IMR-90 (cell line): ENCODE measurements at regions not wholly inside any gene's neighbourhood (a gene's known extent, or its start where the extent isn't known, plus 50 kb on each side); places are given as distances from the start of the nearest gene placed in this dataset.

Experiments
- ATAC-seq: fragments of 200-7000 bp; cut with Tn5 transposase; 2 replicates; pipeline ENCODE4 v1.9.1; 2020; ENCODE audit warnings: low read depth, mild to moderate bottlenecking, moderate library complexity
- BruUV-seq: library from RNA; stranded (reverse); fragments of 400-500 nt; replicated peaks from 2 replicates; lab custom pipeline; 2021; lab: Mats Ljungman, UMichigan
- CTCF ChIA-PET: fragments of 300-600 bp; formaldehyde crosslinking; extraction: SDS; loops from one replicate; lab custom pipeline; 2021; ENCODE audit warnings: antibody characterized with exemption; lab: Yijun Ruan, JAX
- POLR2A ChIA-PET: fragments of 300-600 bp; sonication (Branson Sonifier 250); formaldehyde crosslinking; loops from one replicate; lab custom pipeline; 2022; ENCODE audit warnings: antibody characterized with exemption; ENCODE audit not compliant: unreplicated experiment; lab: Charles Lee
- DNase-seq: peaks from one replicate; pipeline ENCODE4 v3.0.0; 2013
- H2AFZ ChIP-seq: replicated peaks from 2 replicates; pipeline ENCODE3; 2013; ENCODE audit warnings: low read length, mild to moderate bottlenecking; ENCODE audit not compliant: poor library complexity
- H2AK5ac ChIP-seq: 2 replicates; pipeline ENCODE4 v1.6.1; 2013; ENCODE audit warnings: low read depth, low read length, inconsistent platforms
- H2AK9ac ChIP-seq: replicated peaks from 2 replicates; pipeline ENCODE3; 2013; ENCODE audit warnings: mild to moderate bottlenecking, low read depth, low read length, moderate library complexity; ENCODE audit not compliant: poor library complexity
- H2BK120ac ChIP-seq: 2 replicates; pipeline ENCODE4 v1.6.1; 2013; ENCODE audit warnings: low read depth, low read length, inconsistent platforms
- H2BK15ac ChIP-seq: 3 replicates; pipeline ENCODE4 v1.6.1; 2013; ENCODE audit warnings: low read depth, low read length, inconsistent platforms
- H2BK20ac ChIP-seq: 2 replicates; pipeline ENCODE4 v1.6.1; 2013; ENCODE audit warnings: low read depth, mild to moderate bottlenecking, inconsistent platforms, low read length, moderate library complexity
- H2BK5ac ChIP-seq: 2 replicates; pipeline ENCODE4 v1.6.1; 2013; ENCODE audit warnings: mild to moderate bottlenecking, low read depth, low read length, inconsistent platforms; ENCODE audit not compliant: poor library complexity, severe bottlenecking
- H3K14ac ChIP-seq: replicated peaks from 2 replicates; pipeline ENCODE4 v1.6.1; 2013; ENCODE audit warnings: low read depth, low read length, inconsistent platforms
- H3K18ac ChIP-seq: 2 replicates; pipeline ENCODE4 v1.6.1; 2013; ENCODE audit warnings: low read depth, low read length, control low read depth
- H3K23ac ChIP-seq: 2 replicates; pipeline ENCODE4 v1.6.1; 2013; ENCODE audit warnings: low read depth, low read length, inconsistent platforms
- H3K27ac ChIP-seq: 2 replicates; pipeline ENCODE4 v1.5.1; 2013; ENCODE audit warnings: mild to moderate bottlenecking, control low read depth, low read length; ENCODE audit not compliant: insufficient read depth
- H3K27me3 ChIP-seq: 2 replicates; pipeline ENCODE4 v1.6.1; 2013; ENCODE audit warnings: low read length; ENCODE audit not compliant: control insufficient read depth, insufficient read depth
- H3K36me3 ChIP-seq: 2 replicates; pipeline ENCODE4 v1.6.1; 2013; ENCODE audit warnings: low read length, mixed read lengths; ENCODE audit not compliant: control insufficient read depth, insufficient read depth
- H3K4ac ChIP-seq: 2 replicates; pipeline ENCODE4 v1.6.1; 2013; ENCODE audit warnings: low read depth, low read length, inconsistent platforms
- H3K4me1 ChIP-seq: 2 replicates; pipeline ENCODE4 v1.6.1; 2013; ENCODE audit warnings: low read length, mixed read lengths; ENCODE audit not compliant: control insufficient read depth, insufficient read depth
- H3K4me2 ChIP-seq: 2 replicates; pipeline ENCODE4 v1.6.1; 2013; ENCODE audit warnings: low read depth, mild to moderate bottlenecking, control low read depth, low read length, moderate library complexity
- H3K4me3 ChIP-seq: 2 replicates; pipeline ENCODE4 v1.5.1; 2013; ENCODE audit warnings: low read depth, mild to moderate bottlenecking, control low read depth, low read length, moderate library complexity; ENCODE audit not compliant: insufficient read depth
- H3K56ac ChIP-seq: 2 replicates; pipeline ENCODE4 v1.6.1; 2013; ENCODE audit warnings: low read length, inconsistent platforms; ENCODE audit not compliant: insufficient read depth; ENCODE audit errors: extremely low read depth
- H3K79me1 ChIP-seq, 2 experiments: 2 replicates each; pipeline ENCODE4 v1.6.1; 2013; ENCODE audit warnings: low read length in 2 of 2, inconsistent platforms in 1 of 2, low read depth in 1 of 2
- H3K9ac ChIP-seq: 2 replicates; pipeline ENCODE4 v1.6.1; 2013; ENCODE audit warnings: low read depth, low read length, control low read depth
- H3K9me1 ChIP-seq: 2 replicates; pipeline ENCODE4 v1.6.1; 2013; ENCODE audit warnings: low read length, inconsistent platforms; ENCODE audit not compliant: insufficient read depth
- H3K9me3 ChIP-seq: 2 replicates; pipeline ENCODE4 v1.6.1; 2013; ENCODE audit warnings: low read length; ENCODE audit not compliant: control insufficient read depth, insufficient read depth
- H4K20me1 ChIP-seq: 2 replicates; pipeline ENCODE4 v1.6.1; 2013; ENCODE audit warnings: low read length, inconsistent platforms; ENCODE audit not compliant: insufficient read depth
- H4K5ac ChIP-seq: 2 replicates; pipeline ENCODE4 v1.6.1; 2013; ENCODE audit warnings: mild to moderate bottlenecking, low read depth, low read length, control low read depth
- H4K8ac ChIP-seq, 2 experiments: 2 replicates each; pipeline ENCODE4 v1.6.1; 2013; ENCODE audit warnings: low read depth in 2 of 2, low read length in 2 of 2, control low read depth in 1 of 2, inconsistent platforms in 1 of 2
- H4K91ac ChIP-seq: 2 replicates; pipeline ENCODE4 v1.6.1; 2013; ENCODE audit warnings: low read depth, low read length, inconsistent platforms; ENCODE audit not compliant: insufficient read depth
- CHD1 ChIP-seq: IDR thresholded peaks from 2 replicates; pipeline ENCODE4 v1.6.1; 2012; ENCODE audit warnings: low read depth, low read length, improper control_type of control experiment
- MAFK ChIP-seq: IDR thresholded peaks from 2 replicates; pipeline ENCODE4 v1.6.1; 2012; ENCODE audit warnings: low read depth, low read length, improper control_type of control experiment
- RAD21 ChIP-seq: IDR thresholded peaks from 2 replicates; pipeline ENCODE4 v1.6.1; 2012; ENCODE audit warnings: low read length, improper control_type of control experiment
- dilution Hi-C: fragments of 300-500 bp; cut with HindIII; formaldehyde crosslinking; loops from one replicate; pipeline ENCODE4 v1.14.3; 2018; ENCODE audit warnings: low sequenced_read_pairs; ENCODE audit not compliant: unreplicated experiment
- in situ Hi-C: fragments of 300-500 bp; cut with MboI; formaldehyde crosslinking; loops from 3 replicates; pipeline ENCODE4 v1.14.3; 2019; ENCODE audit warnings: low sequenced_read_pairs, inconsistent platforms, mixed read lengths
- intact Hi-C: fragments of 100-400 bp; cut with micrococcal nuclease; formaldehyde crosslinking; loops from 2 replicates; pipeline ENCODE4 v1.10.0; 2022

DNA sequence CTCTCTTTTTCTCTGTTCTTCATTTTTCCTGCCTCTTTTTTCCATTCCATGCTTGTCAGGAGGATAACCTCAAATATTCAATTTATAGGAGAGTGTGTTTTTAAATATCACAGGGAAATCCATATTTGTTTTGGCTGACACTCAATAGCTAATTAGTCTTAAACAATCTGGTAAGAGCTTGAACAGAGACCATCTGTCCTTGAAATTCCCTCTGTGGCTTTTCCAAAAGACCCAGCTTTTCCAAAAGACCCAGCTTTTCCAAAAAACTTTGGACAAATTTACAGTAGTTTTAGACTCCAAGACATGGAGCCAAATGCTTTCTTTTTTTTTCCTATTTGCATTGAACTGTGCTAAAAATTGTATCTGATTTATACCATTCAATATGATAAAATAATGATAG lies 127.4 kb upstream of the FAM83B start:
- H4K8ac ChIP-seq = no peak overlapping the region
- no peaks in the 10 kb centered on the region for H3K9me3 ChIP-seq
- no peak overlapping the region for H3K18ac ChIP-seq
- no peak overlapping the region for H2BK15ac ChIP-seq
- no peak overlapping the region for H3K4me2 ChIP-seq
- H2BK120ac ChIP-seq = no peak overlapping the region
- H3K27me3 ChIP-seq = no peaks in the 10 kb centered on the region
- no peak overlapping the region for H2BK5ac ChIP-seq
- H3K9me1 ChIP-seq = no peaks in the 10 kb centered on the region
- H2BK20ac ChIP-seq = no peak overlapping the region
- H3K23ac ChIP-seq = no peak overlapping the region
- intact Hi-C loops = loop anchor here (2.0 kb wide), 1 partner anchor 86 kb away; no protein-coding TSS in a partner anchor
- DNase-seq = no peak
- no peaks in the 10 kb centered on the region for H4K20me1 ChIP-seq
- BruUV-seq = no TSS peak
- no peak overlapping the region for H3K4me3 ChIP-seq
- no peak for TF ChIP-seq MAFK
- TF ChIP-seq RAD21 = no peak
- no peak for TF ChIP-seq CHD1
- dilution Hi-C loops = no loop called here
- H3K9ac ChIP-seq = no peak overlapping the region
- H3K4me1 ChIP-seq = peaks cover 2% of the 10 kb centered on the region; the same call in 1 of the 2 replicates
- H3K14ac ChIP-seq = no peak overlapping the region
- no peaks in the 10 kb centered on the region for H3K79me1 ChIP-seq
- in situ Hi-C loops = loop anchor here (25.0 kb wide), 1 partner anchor 732 kb away; no protein-coding TSS in a partner anchor
- ChIA-PET CTCF (interaction anchor here (0.6 to 1.9 kb wide), 3 partner anchors 14 to 733 kb away, joined by 3 to 9 read pairs (median 6); no protein-coding TSS in a partner anchor), POLR2A (no interaction called here)
- H2AK9ac ChIP-seq = no peak overlapping the region
- H3K36me3 ChIP-seq = no peaks in the 10 kb centered on the region
- no peak overlapping the region for H3K56ac ChIP-seq
- no peak overlapping the region for H3K4ac ChIP-seq
- H4K5ac ChIP-seq = no peak overlapping the region
- no peak overlapping the region for H2AFZ ChIP-seq
- no peak overlapping the region for H2AK5ac ChIP-seq
- ATAC-seq = no peak
- no peak overlapping the region for H3K27ac ChIP-seq
- H4K91ac ChIP-seq = no peak overlapping the region
